PC-9 (cell line): ENCODE measurements at regions not wholly inside any gene's neighbourhood (a gene's known extent, or its start where the extent isn't known, plus 50 kb on each side); places are given as distances from the start of the nearest gene placed in this dataset.

Source experiments
- CTCF ChIP-seq: fragments of 200-600 bp; sonication (generic); conservative IDR thresholded peaks from 2 replicates; pipeline ENCODE4 v1.6.1; 2017; ENCODE audit warnings: mixed run types, antibody characterized with exemption, mild to moderate bottlenecking, moderate library complexity
- EZH2 ChIP-seq: fragments of 200-600 bp; sonication (generic); IDR thresholded peaks from 2 replicates; pipeline ENCODE4 v1.8.0; 2017; ENCODE audit warnings: antibody characterized with exemption, low read depth

GRCh38 chr4:174398728-174399127 lies 115.0 kb downstream of the CEP44 start:
- no peak for TF ChIP-seq EZH2
- no peak for TF ChIP-seq CTCF
